Stimulated activated CD4-positive, alpha-beta T cell treated with anti-CD3 and anti-CD28 coated beads, Interleukin-15, amount 100 ng/mL, for 48 hours (primary cell): ENCODE measurements at regions not wholly inside any gene's neighbourhood (a gene's known extent, or its start where the extent isn't known, plus 50 kb on each side); places are given as distances from the start of the nearest gene placed in this dataset.
"Not testable (repeated sequence)": the region's sequence is repeated elsewhere in the genome, so short reads cannot be mapped to it uniquely, and the experiment has no call there.

Experiments used
- DNase-seq, 2 donors: peaks; one replicate each; pipeline ENCODE4 v3.0.0-alpha.2; 2020; ENCODE audit warnings: low read depth in 2 of 2

DNA sequence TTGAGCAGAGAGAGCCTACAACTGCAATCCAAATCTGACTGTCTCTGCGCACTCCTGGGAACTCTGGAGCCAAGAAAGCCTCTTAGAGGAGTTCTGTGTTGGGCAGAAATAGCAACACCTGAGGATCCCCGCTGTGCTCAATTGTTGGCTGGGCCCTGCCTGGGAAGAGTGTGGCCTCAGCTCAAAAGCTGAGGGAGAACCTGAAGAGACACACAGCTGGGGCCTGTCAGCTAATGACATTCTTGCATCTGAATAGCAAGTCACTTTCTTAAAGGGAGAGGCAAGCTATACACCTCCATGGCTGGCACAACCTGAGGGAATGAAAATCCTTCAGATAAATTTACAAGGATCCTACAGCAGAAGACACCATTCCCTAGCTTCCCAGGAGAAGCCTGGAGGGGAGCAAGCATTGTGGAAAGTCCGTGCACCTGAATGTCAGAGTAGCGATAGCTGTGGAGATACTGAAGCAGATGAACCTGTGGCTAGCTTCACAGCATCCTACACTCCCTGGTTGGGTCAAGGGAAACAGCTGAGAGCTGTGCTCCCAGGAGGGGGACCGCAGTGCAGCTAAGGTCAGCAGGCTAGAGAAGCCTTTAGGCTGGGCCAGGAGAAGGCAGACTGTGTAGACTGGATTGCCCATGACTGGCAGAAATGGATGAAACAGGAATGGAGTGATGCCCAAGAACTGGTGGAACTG, 159.9 kb upstream of the PFN2 start:
- DNase-seq, result no peak

DNA sequence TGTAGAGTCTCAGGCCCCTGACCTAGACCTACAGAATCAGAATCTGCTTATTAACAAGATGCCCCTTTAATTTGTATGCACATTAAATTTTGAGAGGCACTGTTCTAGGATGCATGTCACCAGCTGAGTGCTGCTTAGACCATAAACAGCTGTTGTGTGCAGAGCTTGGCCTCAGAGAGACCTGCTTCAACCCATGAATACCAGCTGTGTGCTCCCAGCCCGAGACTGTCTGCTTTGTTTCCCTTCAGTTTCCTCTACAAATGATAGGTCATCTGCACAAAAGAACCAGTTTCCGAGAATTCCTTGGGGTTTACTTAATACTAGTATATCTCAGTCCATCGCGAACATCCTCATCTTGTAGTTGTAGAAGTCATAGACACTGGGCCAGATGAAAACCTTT, 158.5 kb upstream of the PFN2 start:
- DNase-seq, result no peak

DNA sequence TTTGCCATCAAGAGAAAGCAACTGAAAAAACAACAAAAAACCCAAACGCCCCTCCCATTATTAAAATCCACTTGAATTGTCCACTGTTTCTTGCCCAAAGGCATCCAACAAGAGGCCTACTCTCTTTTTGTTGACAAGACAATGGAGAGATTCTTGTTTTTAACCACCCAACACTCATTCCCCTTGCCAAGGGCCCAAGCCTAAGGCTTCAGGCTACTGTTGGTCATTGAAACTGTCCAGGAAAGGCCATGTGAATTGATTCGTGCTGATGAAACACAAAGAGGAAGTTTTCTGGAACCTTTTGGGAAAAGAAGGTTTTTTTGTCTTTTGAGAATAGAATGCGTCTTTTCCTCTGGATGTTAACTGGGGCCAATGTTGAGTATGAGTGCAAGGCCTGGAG, 157.4 kb upstream of the PFN2 start:
- DNase-seq, result no peak

DNA sequence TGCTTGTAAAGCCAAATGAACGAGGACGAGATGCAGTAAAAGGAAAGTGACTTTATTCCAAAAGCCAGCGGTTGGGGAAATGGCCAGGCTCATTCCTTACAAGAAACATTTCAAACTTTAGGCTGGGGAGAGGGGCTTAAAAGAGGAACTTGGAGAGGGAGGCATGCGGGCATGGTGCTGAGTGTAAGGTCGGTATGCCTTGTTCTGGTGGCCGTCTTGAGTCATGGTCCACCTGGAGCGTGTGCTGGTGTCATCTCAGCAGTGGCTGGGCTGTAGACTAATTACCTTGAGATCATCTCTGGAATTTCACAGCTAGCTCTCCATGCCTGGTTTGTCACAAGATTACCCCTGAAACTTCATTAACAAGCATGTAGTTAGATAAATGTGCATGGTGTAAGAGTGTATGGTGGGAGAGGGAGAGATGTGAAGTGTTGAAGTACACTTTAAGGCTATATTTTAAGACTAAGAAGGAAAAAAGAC, 156.4 kb upstream of the PFN2 start:
- no peak for DNase-seq

DNA sequence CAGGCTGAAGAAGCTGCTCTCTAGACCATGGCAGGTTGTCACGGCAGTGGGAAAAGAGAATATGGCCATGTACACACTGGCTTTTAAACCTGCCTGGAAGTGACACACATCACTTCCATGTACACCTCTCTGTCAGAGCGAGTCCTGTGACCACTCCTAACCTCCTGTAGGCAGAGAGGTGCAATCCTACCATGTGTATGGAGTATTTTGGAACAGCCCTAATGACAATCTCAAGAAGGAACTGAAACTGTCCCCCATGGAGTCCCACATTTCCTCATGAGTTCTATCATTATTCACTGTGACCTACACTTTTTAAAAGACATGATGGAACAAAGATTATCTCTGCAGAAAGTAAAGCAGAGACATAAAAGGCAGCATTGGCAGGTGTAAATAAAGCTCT, 153.4 kb upstream of the PFN2 start:
- no peak for DNase-seq

DNA sequence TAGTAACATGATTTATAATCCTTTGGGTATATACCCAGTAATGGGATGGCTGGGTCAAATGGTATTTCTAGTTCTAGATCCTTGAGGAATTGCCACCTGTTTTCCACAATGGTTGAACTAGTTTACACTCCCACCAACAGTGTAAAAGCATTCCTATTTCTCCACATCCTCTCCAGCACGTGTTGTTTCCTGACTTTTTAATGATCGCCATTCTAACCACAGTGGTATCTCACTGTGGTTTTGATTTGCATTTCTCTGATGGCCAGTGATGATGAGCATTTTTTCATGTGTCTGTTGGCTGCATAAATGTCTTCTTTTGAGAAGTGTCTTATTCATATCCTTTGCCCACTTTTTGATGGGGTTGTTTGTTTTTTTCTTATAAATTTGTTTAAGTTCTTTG, 152.6 kb upstream of the PFN2 start:
- not testable (repeated sequence) for DNase-seq

DNA sequence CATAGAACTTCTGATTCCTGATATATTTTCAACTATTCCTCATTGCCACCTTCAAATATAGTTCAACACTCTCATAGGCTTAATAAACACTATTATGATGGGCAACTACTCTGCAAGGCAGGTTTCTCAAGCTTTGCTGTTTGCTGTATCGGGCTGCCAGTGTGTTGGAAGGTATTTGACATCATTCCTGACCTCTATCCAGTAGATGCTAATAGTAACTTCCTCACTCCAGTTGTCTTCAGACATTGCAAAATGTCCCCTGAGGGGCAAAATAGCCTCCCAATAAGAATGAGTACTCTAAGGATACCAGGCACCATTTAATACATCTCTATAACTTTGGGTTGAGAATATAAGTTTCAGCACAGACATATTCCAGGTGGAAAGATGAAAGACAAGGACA, 147.5 kb upstream of the PFN2 start:
- DNase-seq, result no peak

DNA sequence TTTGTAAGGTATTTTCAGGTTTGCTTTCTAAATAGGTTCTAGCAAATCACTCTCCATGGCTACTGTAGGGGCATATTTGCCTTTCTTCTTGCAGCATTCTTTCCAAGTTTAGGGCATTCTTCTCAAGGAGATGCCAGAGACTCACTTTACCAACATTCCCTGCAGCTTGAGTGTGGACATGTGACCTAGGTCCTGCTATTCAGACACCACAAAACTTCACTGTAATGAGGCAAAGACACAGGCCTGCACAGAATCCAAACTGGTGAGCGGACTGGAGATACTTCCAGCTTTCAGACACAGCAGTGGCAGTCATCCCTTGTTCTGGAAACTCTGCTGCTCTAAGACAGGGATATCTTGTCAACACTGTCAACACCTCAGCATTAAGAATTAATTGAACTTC, 146.4 kb upstream of the PFN2 start:
- no peak for DNase-seq

DNA sequence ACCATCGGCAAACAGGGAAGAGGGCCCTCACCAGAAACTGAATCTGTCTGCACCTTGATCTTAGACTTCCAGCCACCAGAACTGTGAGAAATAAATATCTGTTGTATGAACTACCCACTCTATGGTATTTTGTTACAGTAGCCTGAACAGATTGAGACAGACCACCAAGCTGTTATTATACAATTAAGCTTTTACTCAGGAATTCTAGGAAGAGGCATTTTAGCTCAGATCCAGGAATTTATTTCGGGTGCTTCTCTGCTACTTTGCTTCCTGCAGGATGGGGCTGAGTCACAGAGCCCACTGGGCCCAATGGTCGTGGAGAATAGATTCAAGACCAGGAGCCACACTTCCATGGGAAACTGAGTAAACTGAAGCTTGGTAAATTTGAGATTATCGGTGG, 145.5 kb upstream of the PFN2 start:
- DNase-seq, result no peak

DNA sequence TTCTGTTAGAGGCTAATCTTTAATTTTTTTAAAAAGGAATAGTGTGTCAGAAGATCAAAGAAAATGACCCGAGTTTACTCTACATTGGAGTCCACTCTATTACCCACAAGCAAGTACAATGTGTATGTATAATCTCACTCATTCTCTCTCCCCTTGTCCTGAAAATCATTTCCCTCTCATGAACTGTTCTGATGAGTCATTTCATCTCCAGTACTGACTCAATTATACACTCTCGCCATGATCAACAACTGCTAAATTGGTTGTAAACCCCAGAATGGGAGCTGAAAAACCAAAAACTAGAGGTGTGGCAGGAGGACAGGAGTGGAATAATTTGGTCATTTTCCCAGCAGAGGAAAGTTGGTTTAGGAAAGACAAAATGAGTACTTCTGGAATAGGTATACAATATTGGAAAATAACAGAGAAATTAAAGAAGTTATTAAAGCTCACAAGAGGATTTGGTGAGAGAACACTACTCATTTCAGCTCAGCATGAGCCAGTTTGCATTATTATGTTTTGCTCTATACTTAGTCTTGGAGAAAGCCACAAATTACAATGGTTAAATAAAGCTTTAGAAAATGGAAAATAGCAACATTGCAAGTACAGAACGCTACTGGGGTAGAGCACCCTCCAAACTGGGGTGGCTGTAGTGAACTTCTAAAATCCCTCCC, 144.3 kb upstream of the PFN2 start:
- no peak for DNase-seq

DNA sequence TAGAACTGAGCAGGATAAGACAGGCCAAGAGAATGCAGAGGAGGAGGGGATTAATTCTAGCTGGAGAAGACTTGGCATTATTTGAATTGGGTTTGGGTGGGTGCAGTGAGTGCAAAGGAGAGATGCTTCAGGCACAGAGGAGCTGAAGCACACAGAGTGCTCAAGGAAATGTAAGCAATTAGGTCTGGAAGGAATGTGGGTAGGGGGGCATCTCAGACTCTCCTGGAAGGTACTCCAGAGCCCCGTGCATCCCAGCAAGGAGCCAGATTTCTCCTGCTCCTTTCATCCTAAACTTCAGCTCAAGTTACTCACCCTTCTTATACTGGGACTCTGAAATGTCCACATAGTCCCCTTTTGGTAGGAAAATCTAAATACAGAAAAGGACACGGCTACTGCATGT, 143.6 kb upstream of the PFN2 start:
- DNase-seq, result no peak

DNA sequence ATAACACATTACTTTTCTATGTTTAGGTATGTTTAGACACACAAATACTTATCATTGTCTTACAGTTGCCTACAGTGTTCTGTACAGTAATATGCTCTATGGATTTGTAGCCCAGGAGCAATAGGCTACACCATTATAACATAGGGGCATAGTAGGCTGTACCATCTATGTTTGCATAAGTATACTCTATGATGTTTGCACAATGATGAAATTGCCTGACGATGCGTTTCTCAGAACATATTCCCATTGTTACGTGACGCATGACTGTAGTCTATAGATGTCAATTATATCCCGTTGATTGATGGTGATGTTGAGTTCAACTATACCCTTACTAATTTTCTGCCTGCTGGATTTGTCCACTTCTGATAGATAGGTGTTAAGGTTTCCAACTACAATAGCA, 139.4 kb upstream of the PFN2 start:
- no peak for DNase-seq

DNA sequence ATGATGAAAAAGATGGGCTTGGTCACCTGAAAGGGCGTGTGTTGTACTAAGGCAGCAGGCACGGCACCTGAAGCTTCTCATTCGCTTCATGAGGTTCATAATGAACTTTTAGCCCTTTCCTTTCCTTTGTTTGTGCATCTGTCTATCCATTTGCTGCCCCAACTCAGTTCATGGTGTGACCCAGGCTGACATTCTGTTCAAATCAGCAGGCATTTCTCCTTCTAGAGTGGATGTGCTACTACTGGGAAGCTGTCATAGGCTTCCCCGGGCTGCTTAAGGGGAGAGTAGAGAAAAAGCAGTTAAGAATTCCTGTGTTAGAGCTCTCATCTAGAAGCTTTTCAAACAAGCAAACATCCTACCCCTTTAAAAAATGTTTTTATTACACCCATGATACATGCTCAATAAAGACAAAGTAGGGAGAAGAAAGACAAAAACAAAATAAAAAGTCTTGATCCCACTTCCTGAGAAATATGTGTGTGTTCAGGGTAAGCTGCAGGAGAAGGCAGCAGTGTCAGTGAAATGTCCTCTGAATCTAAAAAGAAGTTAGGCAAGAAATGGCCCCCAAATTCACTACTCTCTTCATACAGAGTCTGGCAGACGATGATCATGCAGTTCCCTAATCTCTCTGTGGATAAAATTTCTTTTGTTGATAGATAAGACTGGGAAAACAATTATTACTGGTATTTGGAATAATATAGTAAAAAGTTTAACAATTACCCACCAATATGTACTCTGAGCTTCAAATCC, 136.9 kb upstream of the PFN2 start:
- DNase-seq, result no peak

DNA sequence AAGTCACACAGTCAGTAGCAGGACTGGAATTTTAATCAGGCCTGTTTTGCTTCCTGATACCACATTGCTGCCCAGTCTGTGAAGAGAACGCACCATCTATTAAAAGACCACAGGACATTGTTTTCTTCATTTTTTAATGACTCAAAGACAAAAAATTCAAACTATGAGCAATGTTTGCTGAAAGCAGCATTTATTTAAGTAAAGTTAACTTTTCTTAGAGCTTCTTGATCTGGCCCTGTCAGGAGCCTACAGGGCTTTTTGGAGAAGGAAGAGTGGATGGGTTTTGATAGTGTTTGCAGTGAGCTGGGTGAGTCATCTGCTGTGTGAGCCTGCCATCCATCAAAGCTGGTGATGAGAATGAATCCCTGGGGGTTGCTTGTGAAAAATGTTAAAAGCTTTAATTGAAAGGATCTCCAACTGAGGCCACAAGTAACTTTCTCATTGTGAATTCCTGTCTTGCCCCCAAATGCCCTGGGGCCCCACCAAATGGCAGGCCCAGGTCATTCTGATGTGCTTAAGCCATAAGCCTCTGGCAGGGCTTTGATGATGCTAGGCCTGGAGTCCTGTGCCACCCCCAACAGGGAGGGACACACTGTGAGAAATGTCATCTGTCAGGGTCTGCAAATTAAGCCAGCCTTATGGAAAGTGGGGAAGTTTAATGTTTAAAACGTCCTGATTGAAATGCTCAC, 136.2 kb upstream of the PFN2 start:
- no peak for DNase-seq

DNA sequence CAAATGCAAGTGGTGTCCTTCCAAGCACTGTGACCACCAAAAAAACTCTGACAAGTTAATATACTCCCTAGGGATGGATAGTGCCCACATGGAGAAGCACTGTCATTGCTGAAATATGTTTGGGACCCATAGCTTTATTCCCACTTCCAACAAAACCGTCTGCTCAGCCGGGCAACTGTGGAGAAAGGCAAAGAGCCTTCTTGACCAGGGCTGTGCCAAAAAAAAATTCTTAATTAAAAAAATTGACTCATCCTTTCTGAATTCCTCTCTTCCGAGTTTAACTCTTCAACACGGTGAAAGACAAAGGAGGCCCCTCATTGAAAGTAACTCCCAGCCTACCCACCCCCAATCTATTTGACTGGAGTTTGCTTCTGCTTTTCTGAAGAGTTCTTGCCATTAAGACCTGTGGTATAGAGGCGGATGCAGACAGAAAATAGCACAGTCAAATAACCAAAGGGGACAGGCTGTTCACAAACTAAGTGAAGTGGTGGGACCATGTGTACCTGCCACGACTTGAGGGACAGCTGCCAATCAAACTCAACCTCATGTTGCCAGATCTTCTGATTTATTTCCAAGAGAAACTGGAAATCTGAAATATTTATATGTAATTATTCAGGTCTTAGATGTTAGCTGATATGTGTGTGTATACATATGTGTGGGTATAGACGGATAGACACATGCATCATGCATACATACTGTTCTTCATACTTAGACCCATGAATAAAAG, 135.4 kb upstream of the PFN2 start:
- DNase-seq, result no peak

DNA sequence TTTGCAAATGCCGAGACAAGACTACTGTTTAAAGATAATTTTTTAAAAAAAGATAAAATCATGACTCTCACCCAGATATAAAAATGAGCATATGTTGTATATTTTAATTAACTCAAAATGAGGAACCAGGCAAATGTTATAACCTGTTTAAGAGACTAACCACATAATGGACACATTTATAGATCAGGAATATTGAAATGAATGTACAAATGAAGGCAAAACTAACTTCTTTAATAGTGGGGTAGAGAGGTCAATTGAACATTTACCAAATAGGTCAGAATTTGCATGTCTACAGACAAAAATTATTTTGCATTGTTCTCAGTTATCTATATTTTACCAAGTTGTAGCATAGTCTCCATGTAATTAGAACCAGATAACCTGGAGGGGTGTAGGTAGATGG, 134.3 kb upstream of the PFN2 start:
- DNase-seq, result no peak

DNA sequence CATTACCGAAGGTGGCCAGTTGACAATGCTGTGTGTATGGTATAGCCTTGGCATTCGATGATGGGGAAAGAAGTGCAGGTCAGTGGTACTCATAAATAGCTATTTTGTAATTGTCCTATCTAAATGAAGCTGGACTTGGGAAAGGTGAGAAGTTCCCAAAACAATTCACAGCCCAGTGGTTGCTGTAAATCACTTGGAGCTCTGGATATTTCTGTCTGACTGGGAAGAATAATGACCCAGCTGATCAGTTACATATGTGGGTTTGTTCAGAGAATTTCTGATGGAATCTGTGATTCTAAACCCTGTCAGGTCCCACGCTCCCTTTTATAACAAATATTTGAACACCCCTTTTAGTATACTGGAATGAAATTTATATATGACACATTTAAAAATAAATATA, 133.9 kb upstream of the PFN2 start:
- DNase-seq, result no peak

DNA sequence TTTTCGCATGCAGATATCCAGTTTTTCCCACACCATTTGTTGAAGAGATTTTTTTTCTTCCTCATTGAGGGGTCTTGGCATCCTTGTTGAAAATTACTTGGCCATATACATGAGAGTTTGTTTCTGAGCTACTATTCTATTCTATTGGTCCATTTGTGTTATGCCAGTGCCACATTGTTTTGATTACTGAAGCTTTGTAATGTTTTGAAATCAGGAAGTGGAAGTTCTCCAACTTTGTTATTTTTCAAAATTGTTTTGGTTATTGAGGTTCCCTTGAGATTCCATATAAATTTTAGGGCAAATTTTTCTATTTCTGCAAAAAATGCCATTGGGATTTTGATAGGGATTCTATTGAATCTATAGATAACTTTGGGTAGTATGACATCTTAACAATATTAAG, 130.3 kb upstream of the PFN2 start:
- no peak for DNase-seq

DNA sequence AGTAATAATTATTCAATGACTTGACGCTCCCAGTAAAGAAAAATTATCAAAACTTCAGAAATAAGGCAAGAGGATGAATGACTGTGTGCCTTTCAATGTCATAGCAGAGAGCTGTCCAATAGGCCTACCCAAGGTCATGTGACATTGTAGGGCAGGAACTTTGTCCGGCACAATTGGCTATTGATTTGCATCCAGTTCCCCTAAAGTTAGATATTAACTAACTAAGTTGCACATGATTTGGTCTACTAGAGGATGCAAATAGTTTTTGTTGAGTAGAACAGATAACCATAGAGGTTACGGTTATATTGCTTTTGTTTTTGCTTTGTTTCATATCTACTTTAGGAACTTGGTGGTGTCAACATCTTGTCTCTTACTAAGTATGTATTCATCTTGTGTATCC, 127.9 kb upstream of the PFN2 start:
- DNase-seq, result no peak

DNA sequence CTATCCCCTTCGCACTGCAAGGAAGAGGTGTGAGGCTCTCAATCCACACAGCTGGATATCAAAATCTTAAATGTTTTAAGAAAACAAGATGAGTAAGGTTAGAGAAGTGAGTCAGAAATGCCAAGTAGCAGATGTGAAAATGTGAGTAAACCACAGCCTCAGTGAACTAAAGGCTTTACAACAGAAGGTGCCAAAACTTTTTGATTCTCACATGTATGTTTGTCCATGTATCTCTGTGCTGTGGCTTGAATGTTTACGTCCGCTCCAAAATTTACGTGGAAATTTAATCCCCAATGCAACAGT, 126.8 kb upstream of the PFN2 start:
- no peak for DNase-seq

DNA sequence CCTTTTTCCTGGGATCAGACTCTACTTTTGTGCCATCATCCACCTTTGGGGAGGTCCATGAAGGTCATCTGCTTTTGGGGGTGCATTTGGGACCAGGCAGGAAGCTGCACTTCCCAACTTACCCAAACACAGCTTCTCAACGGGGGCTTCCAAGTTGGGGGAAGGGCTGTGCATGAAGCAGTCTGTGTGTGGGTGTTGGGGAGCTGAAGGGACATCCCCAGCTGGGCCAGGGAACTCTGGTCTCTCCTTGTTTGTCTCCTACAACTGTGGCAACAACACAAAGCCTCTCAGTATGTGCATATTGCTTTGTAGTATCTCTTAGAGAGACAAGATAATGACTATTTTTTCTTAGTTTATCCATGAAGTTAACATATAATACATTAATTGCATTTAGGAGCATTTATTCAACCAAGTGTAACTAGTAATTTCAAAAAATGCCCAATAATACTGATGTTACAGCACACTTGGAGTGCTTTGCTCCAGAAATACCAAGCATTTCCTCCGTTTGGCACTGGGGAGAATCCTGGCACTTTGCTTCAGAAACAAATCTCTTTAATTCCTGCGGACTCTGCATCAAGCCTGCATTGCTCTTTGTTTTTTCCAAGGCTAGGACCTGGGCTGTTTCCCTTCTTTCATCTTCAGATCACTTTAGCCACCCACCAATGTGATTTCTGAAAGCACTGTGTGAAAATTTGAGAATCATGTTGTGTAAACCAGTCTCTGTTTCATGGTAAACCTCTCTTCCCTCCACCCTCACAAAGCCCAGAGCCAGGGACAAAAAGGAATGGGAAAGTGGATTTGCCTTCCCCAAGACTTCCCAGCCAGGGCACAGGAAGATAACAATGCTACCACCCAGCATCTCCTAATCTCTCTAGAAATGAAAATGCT, 126.2 kb upstream of the PFN2 start:
- DNase-seq, result no peak
